ENCODE measurements at regions not wholly inside any gene's neighbourhood (a gene's known extent, or its start where the extent isn't known, plus 50 kb on each side); places are given as distances from the start of the nearest gene placed in this dataset.

DNA sequence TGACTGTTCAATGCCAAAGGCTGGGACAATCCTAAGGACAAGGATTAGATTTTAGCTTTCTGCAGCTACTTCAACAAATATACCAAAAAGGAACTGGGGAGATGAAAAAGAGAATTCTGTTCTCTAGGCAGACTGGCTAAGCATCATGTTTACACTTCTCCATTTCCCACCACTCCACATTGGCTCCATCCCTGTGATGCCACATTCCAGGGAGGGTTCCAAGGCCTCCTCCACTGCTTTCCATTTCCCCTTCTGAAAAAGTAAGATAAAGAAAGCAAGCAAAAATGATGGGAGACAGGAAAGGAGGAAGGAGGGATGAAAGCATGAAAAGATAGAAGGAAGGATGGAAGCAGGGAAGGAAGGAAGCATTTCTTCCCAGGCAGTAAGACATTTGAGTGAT is 315.8 kb downstream of the BLID start:
- TF ChIP-seq, protein P1, sequence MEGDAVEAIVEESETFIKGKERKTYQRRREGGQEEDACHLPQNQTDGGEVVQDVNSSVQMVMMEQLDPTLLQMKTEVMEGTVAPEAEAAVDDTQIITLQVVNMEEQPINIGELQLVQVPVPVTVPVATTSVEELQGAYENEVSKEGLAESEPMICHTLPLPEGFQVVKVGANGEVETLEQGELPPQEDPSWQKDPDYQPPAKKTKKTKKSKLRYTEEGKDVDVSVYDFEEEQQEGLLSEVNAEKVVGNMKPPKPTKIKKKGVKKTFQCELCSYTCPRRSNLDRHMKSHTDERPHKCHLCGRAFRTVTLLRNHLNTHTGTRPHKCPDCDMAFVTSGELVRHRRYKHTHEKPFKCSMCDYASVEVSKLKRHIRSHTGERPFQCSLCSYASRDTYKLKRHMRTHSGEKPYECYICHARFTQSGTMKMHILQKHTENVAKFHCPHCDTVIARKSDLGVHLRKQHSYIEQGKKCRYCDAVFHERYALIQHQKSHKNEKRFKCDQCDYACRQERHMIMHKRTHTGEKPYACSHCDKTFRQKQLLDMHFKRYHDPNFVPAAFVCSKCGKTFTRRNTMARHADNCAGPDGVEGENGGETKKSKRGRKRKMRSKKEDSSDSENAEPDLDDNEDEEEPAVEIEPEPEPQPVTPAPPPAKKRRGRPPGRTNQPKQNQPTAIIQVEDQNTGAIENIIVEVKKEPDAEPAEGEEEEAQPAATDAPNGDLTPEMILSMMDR (IDR thresholded peaks at IDR 0.05; ENCODE audit: insufficient read depth, low read depth, low read length), result no peak
- TF ChIP-seq EZH2 (IDR thresholded peaks at IDR 0.05; ENCODE audit: insufficient read depth, low read length), result no peak

Data from astrocyte (in vitro differentiated cells and primary cell).